ENCODE measurements at regions not wholly inside any gene's neighbourhood (a gene's known extent, or its start where the extent isn't known, plus 50 kb on each side); places are given as distances from the start of the nearest gene placed in this dataset.
A peak's percentile ranks its signal among the peaks of the same experiment; 100 is the strongest.

- H3K9me3 ChIP-seq (ENCODE audit: control insufficient read depth, insufficient read depth, low read length): no peaks in the 10 kb centered on the region
- TF ChIP-seq CTCF (IDR thresholded peaks at IDR 0.05; ENCODE audit: low read depth, low read length): no peak
- CTCF ChIA-PET: no interaction called here
- H3K4me3 ChIP-seq (ENCODE audit: low read depth, low read length): no peak overlapping the region
- no peak overlapping the region for H3K27ac ChIP-seq (ENCODE audit: low read depth, low read length)
- H3K27me3 ChIP-seq (ENCODE audit: control insufficient read depth, insufficient read depth, low read length): peaks cover 7% of the 10 kb centered on the region
- POLR2A ChIA-PET: no interaction called here
- DNase-seq (ENCODE audit: low read depth, low spot score): no peak
Measured at GRCh38 chr5:10921160-10921559, 160.1 kb upstream of the DAP start.

- Histone ChIP-seq H3K27ac (ENCODE audit: low read depth, low read length) (no peak overlapping the region), H3K4me3 (ENCODE audit: low read depth, low read length) (no peak overlapping the region), H3K9me3 (ENCODE audit: control insufficient read depth, insufficient read depth, low read length) (no peaks in the 10 kb centered on the region), H3K27me3 (ENCODE audit: control insufficient read depth, insufficient read depth, low read length) (peaks cover 7% of the 10 kb centered on the region)
- CTCF ChIA-PET: no interaction called here
- TF ChIP-seq CTCF (IDR thresholded peaks at IDR 0.05; ENCODE audit: low read depth, low read length): no peak
- POLR2A ChIA-PET: no interaction called here
- no peak for DNase-seq (ENCODE audit: low read depth, low spot score)
Measured at GRCh38 chr5:10920400-10920799, 159.4 kb upstream of the DAP start.

- TF ChIP-seq CTCF (IDR thresholded peaks at IDR 0.05; ENCODE audit: low read depth, low read length): no peak
- no peaks in the 10 kb centered on the region for H3K27me3 ChIP-seq (ENCODE audit: control insufficient read depth, insufficient read depth, low read length)
- no peaks in the 10 kb centered on the region for H3K9me3 ChIP-seq (ENCODE audit: control insufficient read depth, insufficient read depth, low read length)
- DNase-seq (ENCODE audit: low read depth, low spot score): no peak
- ChIA-PET POLR2A (no interaction called here), CTCF (no interaction called here)
- no peak overlapping the region for H3K27ac ChIP-seq (ENCODE audit: low read depth, low read length)
- H3K4me3 ChIP-seq (ENCODE audit: low read depth, low read length): no peak overlapping the region
Measured at GRCh38 chr5:10914741-10915480, 153.9 kb upstream of the DAP start.

- no peaks in the 10 kb centered on the region for H3K9me3 ChIP-seq (ENCODE audit: control insufficient read depth, insufficient read depth, low read length)
- no peak overlapping the region for H3K4me3 ChIP-seq (ENCODE audit: low read depth, low read length)
- ChIA-PET POLR2A (no interaction called here), CTCF (no interaction called here)
- no peaks in the 10 kb centered on the region for H3K27me3 ChIP-seq (ENCODE audit: control insufficient read depth, insufficient read depth, low read length)
- no peak overlapping the region for H3K27ac ChIP-seq (ENCODE audit: low read depth, low read length)
- DNase-seq (ENCODE audit: low read depth, low spot score): peak; percentile 87
- no peak for TF ChIP-seq CTCF (IDR thresholded peaks at IDR 0.05; ENCODE audit: low read depth, low read length)
Measured at GRCh38 chr5:10913841-10914240, 152.8 kb upstream of the DAP start.

GRCh38 chr5:10913181-10913810 lies 152.3 kb upstream of the DAP start:
- ChIA-PET POLR2A (no interaction called here), CTCF (no interaction called here)
- Histone ChIP-seq H3K27ac (ENCODE audit: low read depth, low read length) (peak overlapping the region; percentile 73), H3K27me3 (ENCODE audit: control insufficient read depth, insufficient read depth, low read length) (no peaks in the 10 kb centered on the region), H3K4me3 (ENCODE audit: low read depth, low read length) (no peak overlapping the region), H3K9me3 (ENCODE audit: control insufficient read depth, insufficient read depth, low read length) (no peaks in the 10 kb centered on the region)
- no peak for TF ChIP-seq CTCF (IDR thresholded peaks at IDR 0.05; ENCODE audit: low read depth, low read length)
- no peak for DNase-seq (ENCODE audit: low read depth, low spot score)

Data from AG04450 (cell line).